Fibroblast of lung (primary cell): ENCODE measurements at regions not wholly inside any gene's neighbourhood (a gene's known extent, or its start where the extent isn't known, plus 50 kb on each side); places are given as distances from the start of the nearest gene placed in this dataset.

ENCODE experiments used
- CTCF ChIP-seq, 2 donors: IDR thresholded peaks in 1 of 2; conservative IDR thresholded peaks in 1 of 2; 1 replicate in 1 of 2; 2 replicates in 1 of 2; pipeline ENCODE4 v1.5.1; 2011 to 2012; ENCODE audit warnings: low read length in 2 of 2, control low read depth in 1 of 2, inconsistent platforms in 1 of 2, low read depth in 1 of 2, mild to moderate bottlenecking in 1 of 2
- EZH2 ChIP-seq: IDR thresholded peaks from 2 replicates; pipeline ENCODE4 v1.5.1; 2012; ENCODE audit warnings: low read length, control low read depth, mild to moderate bottlenecking; ENCODE audit errors: missing control alignments

GRCh38 chr3:181969925-181970324 lies 258.2 kb downstream of the SOX2 start:
- TF ChIP-seq CTCF (conservative IDR thresholded peaks at IDR 0.05 in 1 of 2, IDR thresholded peaks at IDR 0.05 in 1 of 2; ENCODE audit: low read depth in 1 of 2, low read length in 2 of 2) (no peak), EZH2 (no peak)
